Activated CD8-positive, alpha-beta T cell treated with anti-CD3 and anti-CD28 coated beads for 36 hours (primary cell): ENCODE measurements at regions not wholly inside any gene's neighbourhood (a gene's known extent, or its start where the extent isn't known, plus 50 kb on each side); places are given as distances from the start of the nearest gene placed in this dataset.

Source experiments
- ATAC-seq: fragments of 200-7000 bp; cut with Tn5 transposase; one replicate; pipeline ENCODE4 v1.10.0; 2021; ENCODE audit warnings: mild to moderate bottlenecking, moderate library complexity
- CTCF ChIA-PET: fragments of 350-600 bp; sonication (Branson Sonifier 250); formaldehyde crosslinking; loops from one replicate; lab custom pipeline; 2021; ENCODE audit warnings: antibody characterized with exemption; lab: Charles Lee
- POLR2A ChIA-PET: fragments of 350-600 bp; sonication (Branson Sonifier 250); formaldehyde crosslinking; loops from one replicate; lab custom pipeline; 2021; ENCODE audit warnings: antibody characterized with exemption; lab: Charles Lee
- DNase-seq: peaks from one replicate; pipeline ENCODE4 v3.0.0-alpha.2; 2020
- H3K27ac Mint-ChIP-seq: one replicate; pipeline ENCODE4 v1.8.0; 2021; ENCODE audit warnings: mild to moderate bottlenecking, mixed read lengths
- H3K27me3 Mint-ChIP-seq: one replicate; pipeline ENCODE4 v1.8.0; 2021; ENCODE audit warnings: mixed read lengths
- H3K36me3 Mint-ChIP-seq: one replicate; pipeline ENCODE4 v1.8.0; 2021; ENCODE audit warnings: low read depth, mixed read lengths
- H3K4me1 Mint-ChIP-seq: one replicate; pipeline ENCODE4 v1.8.0; 2021; ENCODE audit warnings: low read depth, mixed read lengths
- H3K4me3 Mint-ChIP-seq: one replicate; pipeline ENCODE4 v1.8.0; 2021; ENCODE audit warnings: mild to moderate bottlenecking, moderate library complexity, mixed read lengths
- H3K9me3 Mint-ChIP-seq: one replicate; pipeline ENCODE4 v1.8.0; 2021; ENCODE audit warnings: mixed read lengths
- intact Hi-C: fragments of 100-400 bp; cut with micrococcal nuclease; formaldehyde crosslinking; loops from one replicate; pipeline ENCODE4 v1.10.0; 2022
- TF ChIP-seq, protein P1 (sequence below): fragments of 200-600 bp; IDR thresholded peaks from one replicate; pipeline ENCODE4 v1.8.0; 2022; ENCODE audit warnings: antibody characterized with exemption, mild to moderate bottlenecking

- H3K27ac Mint-ChIP-seq = no peak overlapping the region
- CTCF ChIA-PET = no interaction called here
- no peak for ATAC-seq
- H3K9me3 Mint-ChIP-seq = no peaks in the 10 kb centered on the region
- intact Hi-C loops = no loop called here
- H3K36me3 Mint-ChIP-seq = no peaks in the 10 kb centered on the region
- H3K4me3 Mint-ChIP-seq = no peak overlapping the region
- TF ChIP-seq, protein P1, sequence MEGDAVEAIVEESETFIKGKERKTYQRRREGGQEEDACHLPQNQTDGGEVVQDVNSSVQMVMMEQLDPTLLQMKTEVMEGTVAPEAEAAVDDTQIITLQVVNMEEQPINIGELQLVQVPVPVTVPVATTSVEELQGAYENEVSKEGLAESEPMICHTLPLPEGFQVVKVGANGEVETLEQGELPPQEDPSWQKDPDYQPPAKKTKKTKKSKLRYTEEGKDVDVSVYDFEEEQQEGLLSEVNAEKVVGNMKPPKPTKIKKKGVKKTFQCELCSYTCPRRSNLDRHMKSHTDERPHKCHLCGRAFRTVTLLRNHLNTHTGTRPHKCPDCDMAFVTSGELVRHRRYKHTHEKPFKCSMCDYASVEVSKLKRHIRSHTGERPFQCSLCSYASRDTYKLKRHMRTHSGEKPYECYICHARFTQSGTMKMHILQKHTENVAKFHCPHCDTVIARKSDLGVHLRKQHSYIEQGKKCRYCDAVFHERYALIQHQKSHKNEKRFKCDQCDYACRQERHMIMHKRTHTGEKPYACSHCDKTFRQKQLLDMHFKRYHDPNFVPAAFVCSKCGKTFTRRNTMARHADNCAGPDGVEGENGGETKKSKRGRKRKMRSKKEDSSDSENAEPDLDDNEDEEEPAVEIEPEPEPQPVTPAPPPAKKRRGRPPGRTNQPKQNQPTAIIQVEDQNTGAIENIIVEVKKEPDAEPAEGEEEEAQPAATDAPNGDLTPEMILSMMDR = no peak
- DNase-seq = no peak
- H3K27me3 Mint-ChIP-seq = peaks cover 3% of the 10 kb centered on the region
- H3K4me1 Mint-ChIP-seq = peaks cover 7% of the 10 kb centered on the region
- POLR2A ChIA-PET = no interaction called here
Measured at GRCh38 chr2:176751314-176752227, 461.0 kb upstream of the HNRNPA3 start.

GRCh38 chr2:176752295-176752694, 460.3 kb upstream of the HNRNPA3 start:
- DNase-seq = no peak
- ChIA-PET POLR2A (no interaction called here), CTCF (interaction anchor here (2.4 kb wide), 1 partner anchor 61 kb away, joined by 9 read pairs; no protein-coding TSS in a partner anchor)
- TF ChIP-seq, protein P1 = no peak
- H3K4me1 Mint-ChIP-seq = peaks cover 7% of the 10 kb centered on the region
- no peaks in the 10 kb centered on the region for H3K9me3 Mint-ChIP-seq
- H3K4me3 Mint-ChIP-seq = no peak overlapping the region
- H3K27me3 Mint-ChIP-seq = peaks cover 3% of the 10 kb centered on the region
- H3K27ac Mint-ChIP-seq = no peak overlapping the region
- H3K36me3 Mint-ChIP-seq = no peaks in the 10 kb centered on the region
- ATAC-seq = no peak
- intact Hi-C loops = no loop called here

- DNase-seq (no peak), ATAC-seq (no peak)
- H3K4me3 Mint-ChIP-seq = no peak overlapping the region
- no peaks in the 10 kb centered on the region for H3K9me3 Mint-ChIP-seq
- intact Hi-C loops = no loop called here
- no peak overlapping the region for H3K27ac Mint-ChIP-seq
- peaks cover 4% of the 10 kb centered on the region for H3K27me3 Mint-ChIP-seq
- TF ChIP-seq, protein P1 = no peak
- ChIA-PET CTCF (interaction anchor here (0.7 to 2.4 kb wide), 4 partner anchors 26 to 621 kb away, joined by 3 to 9 read pairs (median 4); no protein-coding TSS in a partner anchor), POLR2A (no interaction called here)
- peaks cover 7% of the 10 kb centered on the region for H3K4me1 Mint-ChIP-seq
- H3K36me3 Mint-ChIP-seq = no peaks in the 10 kb centered on the region
Measured at GRCh38 chr2:176753205-176753604, 459.4 kb upstream of the HNRNPA3 start.

GRCh38 chr2:176753752-176754474, 458.7 kb upstream of the HNRNPA3 start:
- Mint-ChIP-seq H3K4me1 (peaks cover 7% of the 10 kb centered on the region), H3K27ac (no peak overlapping the region), H3K4me3 (no peak overlapping the region), H3K9me3 (no peaks in the 10 kb centered on the region), H3K27me3 (peaks cover 4% of the 10 kb centered on the region), H3K36me3 (no peaks in the 10 kb centered on the region)
- intact Hi-C loops = no loop called here
- CTCF ChIA-PET = interaction anchor here (0.9 to 2.4 kb wide), 4 partner anchors 26 to 395 kb away, joined by 3 to 9 read pairs (median 4); no protein-coding TSS in a partner anchor
- POLR2A ChIA-PET = no interaction called here
- DNase-seq (peak; percentile 7), ATAC-seq (peak; percentile 71)
- TF ChIP-seq, protein P1 = no peak
